ENCODE measurements at regions not wholly inside any gene's neighbourhood (a gene's known extent, or its start where the extent isn't known, plus 50 kb on each side); places are given as distances from the start of the nearest gene placed in this dataset.

DNA sequence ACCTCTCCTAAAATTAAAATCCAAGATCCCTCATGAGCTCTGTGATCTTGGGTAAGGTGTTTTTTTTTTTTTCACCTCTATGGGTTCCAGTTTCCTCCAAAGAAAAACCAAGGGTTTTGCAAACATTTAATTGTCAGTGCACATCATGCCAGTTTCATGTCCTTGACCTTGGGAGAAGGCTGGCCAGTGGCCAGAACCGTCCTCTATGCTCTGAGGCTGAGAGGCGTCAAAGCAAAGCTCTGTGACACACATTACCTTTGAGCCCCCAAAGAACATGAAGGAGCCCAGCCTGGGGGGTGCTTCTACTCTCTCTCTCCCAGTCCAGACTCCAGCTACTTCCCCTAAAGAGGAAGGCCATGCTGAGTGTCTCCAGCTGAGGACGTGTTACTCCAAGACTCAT, 145.5 kb upstream of the TMEM132C start:
- TF ChIP-seq POLR2AphosphoS5 (IDR thresholded peaks at IDR 0.05; ENCODE audit: low read depth) (no peak), GABPA (IDR thresholded peaks at IDR 0.05; ENCODE audit: low read depth) (no peak), SPI1 (IDR thresholded peaks at IDR 0.05; ENCODE audit: borderline replicate concordance, low read depth) (no peak)
- TF ChIP-seq, protein P1, sequence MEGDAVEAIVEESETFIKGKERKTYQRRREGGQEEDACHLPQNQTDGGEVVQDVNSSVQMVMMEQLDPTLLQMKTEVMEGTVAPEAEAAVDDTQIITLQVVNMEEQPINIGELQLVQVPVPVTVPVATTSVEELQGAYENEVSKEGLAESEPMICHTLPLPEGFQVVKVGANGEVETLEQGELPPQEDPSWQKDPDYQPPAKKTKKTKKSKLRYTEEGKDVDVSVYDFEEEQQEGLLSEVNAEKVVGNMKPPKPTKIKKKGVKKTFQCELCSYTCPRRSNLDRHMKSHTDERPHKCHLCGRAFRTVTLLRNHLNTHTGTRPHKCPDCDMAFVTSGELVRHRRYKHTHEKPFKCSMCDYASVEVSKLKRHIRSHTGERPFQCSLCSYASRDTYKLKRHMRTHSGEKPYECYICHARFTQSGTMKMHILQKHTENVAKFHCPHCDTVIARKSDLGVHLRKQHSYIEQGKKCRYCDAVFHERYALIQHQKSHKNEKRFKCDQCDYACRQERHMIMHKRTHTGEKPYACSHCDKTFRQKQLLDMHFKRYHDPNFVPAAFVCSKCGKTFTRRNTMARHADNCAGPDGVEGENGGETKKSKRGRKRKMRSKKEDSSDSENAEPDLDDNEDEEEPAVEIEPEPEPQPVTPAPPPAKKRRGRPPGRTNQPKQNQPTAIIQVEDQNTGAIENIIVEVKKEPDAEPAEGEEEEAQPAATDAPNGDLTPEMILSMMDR (IDR thresholded peaks at IDR 0.05; ENCODE audit: insufficient read depth, low read length): no peak
- TF ChIP-seq, protein P2, sequence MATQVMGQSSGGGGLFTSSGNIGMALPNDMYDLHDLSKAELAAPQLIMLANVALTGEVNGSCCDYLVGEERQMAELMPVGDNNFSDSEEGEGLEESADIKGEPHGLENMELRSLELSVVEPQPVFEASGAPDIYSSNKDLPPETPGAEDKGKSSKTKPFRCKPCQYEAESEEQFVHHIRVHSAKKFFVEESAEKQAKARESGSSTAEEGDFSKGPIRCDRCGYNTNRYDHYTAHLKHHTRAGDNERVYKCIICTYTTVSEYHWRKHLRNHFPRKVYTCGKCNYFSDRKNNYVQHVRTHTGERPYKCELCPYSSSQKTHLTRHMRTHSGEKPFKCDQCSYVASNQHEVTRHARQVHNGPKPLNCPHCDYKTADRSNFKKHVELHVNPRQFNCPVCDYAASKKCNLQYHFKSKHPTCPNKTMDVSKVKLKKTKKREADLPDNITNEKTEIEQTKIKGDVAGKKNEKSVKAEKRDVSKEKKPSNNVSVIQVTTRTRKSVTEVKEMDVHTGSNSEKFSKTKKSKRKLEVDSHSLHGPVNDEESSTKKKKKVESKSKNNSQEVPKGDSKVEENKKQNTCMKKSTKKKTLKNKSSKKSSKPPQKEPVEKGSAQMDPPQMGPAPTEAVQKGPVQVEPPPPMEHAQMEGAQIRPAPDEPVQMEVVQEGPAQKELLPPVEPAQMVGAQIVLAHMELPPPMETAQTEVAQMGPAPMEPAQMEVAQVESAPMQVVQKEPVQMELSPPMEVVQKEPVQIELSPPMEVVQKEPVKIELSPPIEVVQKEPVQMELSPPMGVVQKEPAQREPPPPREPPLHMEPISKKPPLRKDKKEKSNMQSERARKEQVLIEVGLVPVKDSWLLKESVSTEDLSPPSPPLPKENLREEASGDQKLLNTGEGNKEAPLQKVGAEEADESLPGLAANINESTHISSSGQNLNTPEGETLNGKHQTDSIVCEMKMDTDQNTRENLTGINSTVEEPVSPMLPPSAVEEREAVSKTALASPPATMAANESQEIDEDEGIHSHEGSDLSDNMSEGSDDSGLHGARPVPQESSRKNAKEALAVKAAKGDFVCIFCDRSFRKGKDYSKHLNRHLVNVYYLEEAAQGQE (IDR thresholded peaks at IDR 0.05; ENCODE audit: insufficient replicate concordance, low read depth): no peak

All from HL-60 (cell line).